Dedifferentiated amniotic fluid mesenchymal stem cell (primary cell): ENCODE measurements at regions not wholly inside any gene's neighbourhood (a gene's known extent, or its start where the extent isn't known, plus 50 kb on each side); places are given as distances from the start of the nearest gene placed in this dataset.

Source experiments
- DNase-seq: peaks from one replicate; pipeline ENCODE4 v3.0.0-alpha.2; 2016; ENCODE audit errors: extremely low spot score

DNA sequence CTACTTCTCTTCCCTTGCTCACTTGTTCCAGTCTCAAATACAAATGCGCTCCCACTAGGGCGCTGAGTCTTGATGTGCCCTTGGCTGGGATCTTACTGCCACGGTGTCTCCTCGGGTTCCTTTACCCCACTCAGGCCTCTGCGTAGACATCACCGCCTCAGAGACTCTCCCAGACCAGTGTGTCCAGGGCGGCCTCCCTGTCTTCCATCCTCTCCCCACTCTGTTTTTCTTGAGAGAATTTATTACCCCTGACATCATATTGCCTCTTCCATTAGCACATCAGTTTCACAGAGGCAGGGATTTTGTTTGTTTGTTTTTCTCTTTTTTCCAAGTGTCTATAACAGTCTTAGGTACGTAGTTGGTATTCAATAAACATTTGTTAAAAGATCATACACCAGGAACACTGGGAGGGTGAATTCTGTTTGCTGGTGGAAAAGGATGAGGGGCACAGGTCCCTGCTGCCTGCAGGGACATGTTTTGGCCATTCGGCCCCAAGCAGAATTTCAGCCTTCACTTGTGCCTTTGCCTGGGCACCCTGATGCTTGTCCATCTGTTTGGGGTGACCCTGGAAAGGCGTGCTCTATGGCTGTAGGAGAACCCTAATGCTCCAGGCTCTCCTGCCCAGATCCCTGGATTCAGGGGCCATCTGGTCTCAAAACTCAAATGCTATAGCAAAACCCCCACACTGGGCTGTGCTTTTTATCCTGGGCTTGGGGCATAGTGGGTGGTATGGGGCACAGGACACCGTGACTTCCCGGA, 55.0 kb downstream of the RPL37A start:
- no peak for DNase-seq

DNA sequence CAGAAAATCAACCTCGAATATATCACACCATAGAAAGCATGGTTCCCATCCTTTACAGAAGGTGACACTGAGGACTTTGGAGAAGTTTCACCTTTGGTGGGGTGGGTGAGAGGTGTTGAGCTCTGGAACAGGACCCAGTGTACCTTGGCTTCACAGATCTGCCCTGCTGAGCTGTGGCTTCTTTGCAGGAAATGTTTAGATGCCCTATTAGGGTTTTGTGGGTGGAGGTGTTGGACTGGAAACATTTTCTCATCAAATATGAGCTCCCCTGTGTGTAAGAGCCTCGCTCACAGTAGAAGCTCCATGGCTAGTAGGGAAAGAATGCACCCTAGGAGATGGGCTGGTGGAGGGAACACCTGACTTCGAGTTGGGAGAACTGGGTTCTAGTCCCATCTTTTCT, 55.6 kb downstream of the RPL37A start:
- DNase-seq, result no peak

DNA sequence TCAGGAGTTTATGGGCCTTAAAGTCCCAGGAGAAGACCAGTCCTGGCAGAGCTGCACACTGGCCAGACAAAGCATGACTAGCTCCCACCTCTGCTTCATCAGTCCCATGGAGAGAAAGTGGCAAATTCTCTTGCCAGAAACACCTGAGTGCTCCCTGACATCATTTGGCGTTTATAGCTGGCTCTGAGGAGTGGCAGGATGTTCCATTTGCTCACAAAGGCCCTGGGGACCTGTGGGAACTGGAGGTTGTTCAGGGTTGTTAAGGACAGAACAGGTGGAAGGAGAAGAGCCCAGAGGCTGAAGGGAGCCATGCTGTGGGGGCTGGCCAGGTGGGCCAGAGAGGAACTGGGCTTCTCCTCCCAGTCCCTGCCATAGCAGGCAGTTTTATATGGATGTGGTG, 56.1 kb downstream of the RPL37A start:
- DNase-seq, result no peak

DNA sequence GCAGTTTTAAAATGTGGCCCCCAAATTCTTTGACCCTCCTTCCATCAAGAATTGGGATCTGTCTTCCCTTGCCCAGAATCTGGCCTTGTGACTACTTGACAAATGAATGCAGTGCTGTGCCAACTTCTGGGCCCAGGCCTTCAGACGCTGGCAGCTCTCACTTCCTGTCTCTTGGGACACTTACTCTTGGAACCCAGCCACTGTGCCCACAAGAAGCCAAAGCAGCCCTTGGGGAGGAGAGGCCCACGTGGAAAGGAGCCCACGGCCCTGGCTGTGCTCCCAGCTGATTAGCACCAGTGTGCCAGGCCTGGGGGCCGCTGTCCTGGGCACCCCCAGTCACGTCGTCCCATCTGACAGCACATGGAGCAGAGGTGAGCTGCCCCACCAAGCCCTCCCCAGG, 56.6 kb downstream of the RPL37A start:
- peak; percentile 39 for DNase-seq

DNA sequence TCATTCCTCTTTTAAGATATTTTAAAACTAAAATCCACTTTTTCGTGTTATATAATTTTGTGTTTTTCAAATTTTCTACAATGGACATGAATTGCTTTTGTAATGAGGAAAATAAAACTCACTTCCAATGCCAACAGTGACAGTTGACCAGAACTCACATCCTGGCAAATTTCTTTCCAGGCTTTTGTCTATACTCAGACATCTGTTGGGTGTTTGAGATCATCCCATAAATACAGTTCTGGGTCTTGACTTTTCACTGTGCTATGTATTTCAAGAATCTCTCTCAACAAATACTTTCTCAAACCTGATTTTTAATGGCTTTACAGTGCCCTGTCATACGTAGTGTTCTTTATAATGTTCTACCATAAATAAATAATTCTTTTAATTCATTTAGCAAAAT, 57.6 kb downstream of the RPL37A start:
- DNase-seq, result no peak

DNA sequence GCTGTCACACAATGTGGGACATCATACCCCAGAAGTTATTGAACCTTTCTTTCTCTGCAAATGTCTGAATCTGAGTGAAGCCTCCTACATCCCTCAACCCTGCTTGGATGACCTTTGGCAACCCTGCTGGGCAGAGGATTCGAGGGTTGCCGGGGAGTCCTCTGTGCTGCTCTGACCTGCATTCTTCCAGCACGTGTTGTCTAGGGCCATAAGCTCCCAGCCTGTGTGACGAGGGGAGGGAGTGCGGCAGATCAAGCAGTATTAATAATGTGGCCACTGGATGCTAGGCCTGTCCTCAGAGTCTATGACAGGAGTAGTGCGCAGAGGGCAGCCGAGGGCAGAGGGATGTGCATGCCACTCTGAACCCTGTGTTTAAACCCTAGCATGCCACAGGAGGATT, 58.8 kb downstream of the RPL37A start:
- DNase-seq, result no peak

DNA sequence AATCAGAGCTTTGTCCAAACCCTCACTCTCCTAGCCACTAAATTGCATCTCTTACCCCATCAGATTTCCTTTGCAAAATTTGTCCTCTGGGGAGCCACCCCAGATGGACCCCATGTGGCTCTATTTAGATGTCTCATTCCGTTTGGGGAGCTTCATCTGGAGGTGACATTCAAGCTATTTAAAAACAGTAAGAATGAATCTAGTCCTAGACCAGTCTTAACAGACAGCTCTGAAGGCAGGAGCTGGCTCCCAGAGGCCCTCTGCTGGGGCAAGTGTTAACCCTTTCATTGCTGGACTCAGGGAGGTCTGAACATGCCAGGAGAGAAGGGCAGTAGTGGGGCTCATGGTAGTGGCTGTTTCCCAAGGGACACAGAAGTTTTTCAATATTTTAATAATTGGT, 59.2 kb downstream of the RPL37A start:
- DNase-seq, result no peak

DNA sequence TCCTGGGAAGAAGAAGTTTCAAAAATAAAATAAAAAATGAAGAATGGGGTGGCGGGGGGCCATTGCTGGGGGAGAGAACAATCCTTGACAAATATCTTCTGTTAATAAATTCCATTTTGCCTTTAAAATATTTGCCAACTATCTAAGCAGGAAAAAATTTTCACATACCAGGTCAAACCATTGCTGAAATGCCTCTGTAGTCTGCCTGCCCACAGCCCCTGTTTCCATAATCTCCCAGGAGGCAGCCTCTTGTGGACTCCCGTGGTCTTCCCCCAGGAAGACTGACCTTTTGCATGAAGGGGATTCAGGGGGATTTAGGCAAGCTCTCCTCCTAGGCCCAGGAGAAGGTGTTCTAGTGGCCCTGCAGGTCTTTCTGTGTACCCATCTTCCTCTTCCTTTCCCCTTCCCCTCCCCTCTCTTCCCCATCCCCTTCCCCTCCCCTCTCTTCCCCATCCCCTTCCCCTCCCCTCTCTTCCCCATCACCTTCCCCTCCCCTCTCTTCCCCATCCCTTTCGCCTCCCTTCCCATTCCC, 61.0 kb downstream of the RPL37A start:
- DNase-seq, result no peak

DNA sequence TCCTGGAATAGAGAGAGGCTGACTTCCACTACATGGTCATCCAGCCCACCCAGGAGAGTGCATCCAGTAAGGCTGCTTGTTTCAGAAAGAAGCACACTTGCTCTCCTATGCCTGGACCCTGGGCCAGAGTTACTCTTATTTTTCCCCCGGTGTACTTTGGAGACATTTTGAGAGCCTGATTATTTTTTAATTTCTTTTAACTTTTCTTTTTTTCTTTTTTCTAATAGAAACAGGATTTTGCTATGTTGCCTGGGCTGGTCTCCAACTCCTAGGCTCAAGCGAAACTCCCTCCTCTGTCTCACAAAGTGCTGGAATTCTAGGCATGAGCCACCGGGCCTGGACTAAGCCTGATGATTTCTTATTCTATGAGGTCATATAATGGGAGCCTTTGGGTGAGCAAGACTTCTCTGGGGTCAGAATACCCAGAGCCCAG, 62.2 kb downstream of the RPL37A start:
- DNase-seq, result peak; percentile 90

DNA sequence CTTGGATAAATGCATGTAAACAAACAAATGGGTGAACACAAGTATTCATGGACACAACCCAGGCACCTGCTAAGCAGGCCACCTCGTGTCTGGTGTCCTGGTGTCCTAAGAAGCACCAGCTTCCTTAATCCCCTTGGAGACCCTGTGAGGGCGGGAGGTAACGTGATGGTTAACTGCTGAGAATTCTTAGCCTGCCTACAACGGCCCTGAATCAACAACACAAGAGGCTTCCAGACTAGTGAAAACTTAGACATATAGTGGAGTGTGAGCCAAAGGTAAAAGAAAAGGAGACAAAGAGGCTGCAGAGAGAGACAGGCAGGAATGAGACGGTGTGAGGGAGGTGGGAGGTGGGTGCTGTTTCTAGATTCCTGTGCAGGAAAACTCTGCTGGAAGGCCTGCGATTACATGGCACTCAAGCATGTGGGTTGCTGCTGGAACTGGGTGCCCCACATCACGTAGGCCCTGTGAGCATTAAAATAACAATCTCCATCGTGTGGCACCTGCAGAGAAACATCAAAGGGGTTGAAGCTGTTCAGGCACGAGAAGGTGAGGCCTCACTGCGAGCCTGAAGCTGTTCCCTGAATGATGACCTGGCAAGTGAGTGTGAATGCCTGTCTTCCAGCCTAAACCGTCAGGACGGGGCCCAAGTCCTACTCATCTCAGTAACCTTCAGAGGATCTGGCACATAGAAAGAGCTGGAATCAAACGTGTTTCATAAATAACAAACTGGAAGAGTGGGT, 64.2 kb downstream of the RPL37A start:
- no peak for DNase-seq

DNA sequence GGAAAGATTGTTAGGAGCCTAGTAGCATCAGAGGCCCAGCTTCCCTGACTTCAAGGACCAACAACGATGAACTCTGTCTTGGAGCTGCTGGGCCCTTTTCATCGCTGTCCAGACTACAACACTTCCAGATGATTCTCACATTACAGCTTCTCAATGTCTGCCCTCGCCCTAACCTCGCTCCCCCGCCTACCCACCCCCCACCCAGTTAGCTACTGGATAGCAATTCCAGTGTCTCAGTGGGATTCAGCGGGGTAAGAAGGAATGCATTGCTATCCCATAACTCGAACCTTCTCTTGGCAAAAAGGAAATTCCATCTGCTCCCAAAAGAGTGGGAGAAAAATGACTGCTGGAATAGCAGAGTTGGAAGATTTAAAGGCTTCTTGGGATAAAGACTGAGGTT, 65.0 kb downstream of the RPL37A start:
- no peak for DNase-seq

DNA sequence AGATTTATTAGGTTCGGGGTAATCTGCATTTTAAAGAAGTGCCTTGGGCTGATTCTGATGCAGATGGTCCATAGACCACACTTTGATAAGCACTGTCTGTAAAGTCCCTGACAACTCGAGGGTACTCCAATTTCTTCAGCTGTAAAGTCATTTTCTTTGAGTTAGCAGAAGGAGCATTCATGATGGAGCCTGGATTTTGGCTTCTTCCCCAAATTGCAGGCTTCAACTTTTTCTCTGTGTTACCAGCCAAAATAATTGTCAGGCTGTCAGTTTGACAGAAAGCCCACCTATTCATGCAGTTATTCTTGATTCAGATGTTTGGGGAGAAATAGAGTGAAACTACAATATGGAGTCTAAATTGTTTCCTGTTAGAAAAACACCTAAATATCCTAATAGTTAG, 66.0 kb downstream of the RPL37A start:
- DNase-seq, result no peak

DNA sequence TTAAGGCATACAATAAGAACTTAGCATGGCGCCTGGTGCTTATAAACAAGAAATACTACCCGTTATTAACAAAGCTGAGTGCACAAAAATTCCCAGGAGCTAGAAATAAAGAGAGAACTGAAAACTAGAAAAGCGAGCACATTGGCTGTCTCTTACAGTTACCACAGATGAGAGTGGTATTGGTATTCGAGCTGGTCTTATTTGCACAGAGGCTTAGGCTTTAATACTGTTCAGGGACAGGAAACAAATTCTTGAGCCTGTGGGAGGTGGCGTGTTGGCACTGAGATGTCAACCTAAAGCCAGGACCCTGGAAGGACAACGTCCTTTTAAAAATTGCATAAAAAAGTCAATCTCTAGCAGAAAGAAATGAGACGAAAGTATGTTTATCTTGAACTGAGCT, 67.3 kb upstream of the IGFBP2 start:
- no peak for DNase-seq

DNA sequence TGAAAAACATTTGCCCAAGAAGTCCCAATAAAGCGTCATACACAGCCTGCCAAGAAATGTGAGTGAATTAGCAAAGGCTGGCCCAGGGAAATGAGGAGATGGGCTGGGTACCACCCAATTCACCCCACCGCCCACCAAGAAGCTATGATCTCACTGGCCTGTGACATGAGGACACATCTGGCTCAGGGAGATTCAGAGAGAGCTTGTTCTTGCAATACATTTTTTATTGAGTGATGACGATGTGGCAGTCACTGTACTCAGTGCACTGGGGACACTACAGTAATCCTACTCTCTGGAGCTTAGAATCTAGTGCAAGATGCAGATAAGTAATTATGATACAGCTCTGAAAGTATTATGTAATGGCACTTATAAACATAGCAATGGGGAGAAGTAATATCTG, 64.6 kb upstream of the IGFBP2 start:
- DNase-seq, result no peak

DNA sequence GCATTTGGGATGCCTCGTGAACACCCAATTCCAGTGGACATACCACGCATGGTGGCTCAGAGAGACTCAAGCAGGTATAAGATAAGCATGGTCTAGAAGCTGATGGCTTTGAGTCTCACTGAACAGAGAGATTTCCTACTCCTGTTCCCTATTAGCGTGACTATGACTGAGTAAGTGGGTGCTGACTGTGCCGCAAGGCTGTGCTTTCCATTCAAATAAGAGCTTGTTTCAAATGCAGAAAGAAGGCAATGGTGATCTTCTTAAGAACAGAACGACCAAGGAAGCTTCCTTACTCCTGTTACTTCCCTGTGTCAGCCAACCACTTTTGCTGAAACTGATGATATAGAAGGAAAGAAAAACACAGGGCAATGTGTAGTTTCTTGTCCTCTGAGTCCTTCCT, 63.5 kb upstream of the IGFBP2 start:
- no peak for DNase-seq

DNA sequence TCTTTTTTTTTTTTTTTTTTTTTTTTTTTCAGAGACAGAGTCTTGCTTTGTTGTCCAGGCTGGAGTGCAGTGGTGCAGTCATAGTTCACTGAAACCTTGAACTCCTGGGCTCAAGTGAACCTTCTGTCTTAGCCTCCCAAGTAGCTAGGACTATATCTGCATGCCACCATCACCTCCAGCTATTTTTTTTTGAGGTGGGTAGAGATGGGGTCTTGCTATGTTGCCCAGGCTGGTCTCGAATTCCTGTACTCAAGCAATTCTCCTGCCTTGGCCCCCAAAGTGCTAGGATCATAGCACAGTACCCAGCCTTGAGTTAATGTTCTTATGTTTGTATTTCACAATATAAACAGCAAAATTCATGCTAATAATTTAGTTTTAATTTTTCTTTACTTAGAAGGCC, 62.9 kb upstream of the IGFBP2 start:
- no peak for DNase-seq

DNA sequence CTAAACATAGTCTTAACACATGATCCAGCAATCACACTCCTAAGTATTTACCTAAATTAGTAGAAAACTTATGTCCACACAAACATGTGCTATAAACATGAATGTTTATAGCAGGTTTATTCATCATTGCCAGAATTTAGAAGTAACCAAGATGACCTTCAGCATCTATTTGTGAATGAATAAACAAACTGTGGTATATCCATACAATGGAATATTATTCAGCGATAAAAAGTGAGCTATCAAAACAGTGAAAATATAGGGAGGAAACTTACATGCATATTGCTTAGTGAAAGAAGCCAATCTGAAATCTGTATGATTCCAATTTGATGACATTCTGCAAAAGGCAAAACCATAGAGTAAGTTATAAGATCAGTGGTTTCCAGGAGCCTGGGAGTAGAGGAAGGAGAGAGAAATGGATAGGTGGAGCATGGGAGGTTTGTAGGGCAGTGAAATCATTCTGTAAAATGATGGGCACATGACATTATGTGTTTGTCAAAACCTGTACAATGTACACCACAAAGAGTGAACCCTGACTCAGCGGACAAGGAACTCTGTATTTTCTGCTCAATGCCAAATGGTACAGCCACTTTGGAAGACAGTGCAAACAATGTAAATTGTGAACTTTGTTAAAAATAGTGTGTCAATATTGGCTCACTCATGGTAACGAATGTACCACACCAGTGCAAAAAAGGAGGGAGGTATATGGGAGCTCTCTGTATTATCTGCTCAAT, 61.9 kb upstream of the IGFBP2 start:
- DNase-seq, result no peak

DNA sequence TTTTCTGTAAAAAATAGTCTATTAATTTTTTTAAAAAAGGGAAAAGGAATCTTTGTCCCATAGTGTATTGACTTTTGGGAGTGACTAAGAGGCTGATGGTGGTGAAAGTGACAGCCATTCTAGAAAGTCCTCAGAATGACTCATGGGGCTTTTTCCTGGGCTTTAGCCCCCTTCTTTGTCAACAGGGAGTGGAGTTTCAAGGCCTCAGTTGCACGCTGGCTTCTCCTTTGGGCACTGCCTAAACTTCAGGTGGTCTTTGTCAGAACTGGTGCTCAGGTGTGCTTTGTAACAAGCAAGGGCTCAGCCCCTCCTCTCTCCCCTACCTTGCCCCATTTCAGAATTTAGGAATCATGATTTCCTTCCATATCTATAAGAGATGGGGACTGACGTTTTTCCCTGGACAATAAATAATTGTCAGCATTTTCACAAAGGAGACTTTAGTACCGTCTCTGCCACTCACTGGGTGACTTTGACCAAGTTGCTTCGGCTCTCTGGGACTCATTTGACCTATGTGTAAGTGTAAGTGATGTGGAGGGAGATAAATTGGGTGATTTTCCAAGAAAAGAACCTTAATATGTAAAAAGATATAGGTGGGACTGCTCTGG, 61.2 kb upstream of the IGFBP2 start:
- no peak for DNase-seq

DNA sequence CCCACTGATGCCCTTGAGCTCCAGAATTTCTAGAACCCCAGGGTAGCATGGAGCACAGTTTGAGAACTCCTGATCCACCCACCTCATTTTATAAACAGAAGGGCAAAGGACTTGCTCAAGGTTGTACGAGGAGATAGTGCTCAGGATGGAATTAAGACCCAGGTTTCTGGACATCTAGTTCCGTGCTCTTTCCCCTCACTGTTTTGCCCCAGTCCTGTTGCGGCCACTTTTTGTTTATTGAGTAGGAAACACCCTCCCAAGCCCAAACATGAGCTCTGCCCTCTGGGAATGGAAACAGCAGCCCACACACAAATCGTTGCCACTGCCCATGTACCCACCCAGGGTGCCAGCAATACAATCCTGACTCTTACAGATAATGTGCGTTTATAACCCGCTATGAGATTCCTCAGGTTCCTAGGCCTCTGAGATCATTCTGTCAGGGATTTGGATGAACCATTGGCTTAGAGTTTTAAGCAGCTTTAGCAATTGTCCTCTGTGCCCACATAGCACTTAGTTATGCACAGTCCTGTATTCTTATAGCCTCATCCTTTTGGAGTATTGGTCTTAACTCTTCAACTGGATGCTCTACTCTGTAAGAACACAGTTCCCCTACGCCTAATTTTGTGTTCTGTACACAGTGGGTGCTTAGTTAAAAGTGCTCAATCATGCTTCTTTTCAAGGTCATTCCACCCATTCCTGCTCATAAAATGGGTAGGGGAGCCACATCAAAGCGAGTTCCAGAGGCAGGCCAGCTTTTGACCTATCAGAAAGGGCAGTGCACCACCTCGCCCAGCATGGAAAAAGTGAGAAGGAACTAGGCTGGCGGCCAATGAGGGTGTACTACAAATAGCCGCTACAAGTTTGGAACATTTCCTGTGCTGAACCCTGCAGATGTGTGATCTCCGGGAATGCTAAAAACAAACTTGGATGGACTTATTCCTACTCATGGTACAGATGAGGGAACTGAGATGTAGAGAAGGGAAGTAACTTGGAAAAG, 60.3 kb upstream of the IGFBP2 start:
- no peak for DNase-seq

DNA sequence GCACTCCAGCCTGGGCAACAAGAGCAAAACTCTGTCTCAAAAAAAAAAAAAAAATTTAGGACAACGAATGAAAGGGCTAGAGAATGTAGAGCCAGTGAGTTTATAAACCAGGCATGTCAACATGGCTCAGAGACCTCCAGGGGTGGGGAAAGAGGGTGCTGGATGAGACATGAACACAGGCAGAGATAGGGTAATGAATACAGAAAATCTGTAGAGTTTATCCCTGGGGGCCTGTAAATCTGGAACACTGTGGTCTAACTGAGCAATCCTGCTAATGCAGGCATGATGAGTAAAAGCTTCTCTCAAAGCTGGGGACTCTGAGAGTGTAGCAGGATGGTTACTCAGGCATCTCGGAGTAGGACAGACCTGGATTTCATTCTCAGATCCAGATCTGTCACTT, 59.2 kb upstream of the IGFBP2 start:
- no peak for DNase-seq

DNA sequence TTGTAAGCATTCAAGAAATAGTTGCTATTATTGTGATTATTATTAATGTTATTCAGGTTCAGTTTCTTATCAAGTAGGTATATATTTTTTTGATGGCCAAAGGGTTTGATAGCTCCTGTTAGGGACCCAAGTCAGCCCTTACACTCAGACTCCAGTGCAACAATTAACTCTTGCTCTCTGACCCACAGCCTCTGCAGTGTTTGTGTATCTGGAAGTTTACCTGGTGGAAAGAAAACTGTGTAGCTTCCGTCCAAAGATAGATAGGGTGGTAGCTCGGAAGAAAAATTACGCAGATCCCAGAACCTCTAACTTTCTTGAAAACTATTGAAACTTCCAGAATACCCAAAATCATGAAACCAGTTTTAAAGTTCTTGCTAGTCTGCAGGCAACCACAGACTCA, 58.6 kb upstream of the IGFBP2 start:
- no peak for DNase-seq
